Fibroblast of lung (primary cell): ENCODE measurements at regions not wholly inside any gene's neighbourhood (a gene's known extent, or its start where the extent isn't known, plus 50 kb on each side); places are given as distances from the start of the nearest gene placed in this dataset.

Experiments
- DNase-seq, 2 donors: peaks; one replicate each; pipeline versions ENCODE4 v3.0.0 to v3.0.0-alpha.2; 2010; ENCODE audit warnings: low read depth in 2 of 2
- H2AFZ ChIP-seq: 2 replicates; pipeline ENCODE4 v1.5.1; 2012; ENCODE audit warnings: low read length, control low read depth, inconsistent platforms
- H3K27ac ChIP-seq: 2 replicates; pipeline ENCODE4 v1.5.1; 2011; ENCODE audit warnings: low read length, control low read depth; ENCODE audit not compliant: insufficient read depth
- H3K27me3 ChIP-seq: 2 replicates; pipeline ENCODE4 v1.5.1; 2011; ENCODE audit warnings: mild to moderate bottlenecking, low read length; ENCODE audit not compliant: control insufficient read depth, insufficient read depth
- H3K36me3 ChIP-seq: 2 replicates; pipeline ENCODE4 v1.5.1; 2011; ENCODE audit warnings: low read length; ENCODE audit not compliant: control insufficient read depth, insufficient read depth
- H3K4me1 ChIP-seq: 2 replicates; pipeline ENCODE4 v1.5.1; 2011; ENCODE audit warnings: low read length; ENCODE audit not compliant: control insufficient read depth, insufficient read depth; ENCODE audit errors: extremely low read depth
- H3K4me2 ChIP-seq: 2 replicates; pipeline ENCODE4 v1.5.1; 2011; ENCODE audit warnings: low read length, control low read depth; ENCODE audit not compliant: insufficient read depth; ENCODE audit errors: extremely low read depth
- H3K4me3 ChIP-seq, 4 experiments: fragments of 200-600 bp in 1 of 4; sonication (generic) in 1 of 4; replicated peaks in 1 of 4; 2 replicates each; pipeline ENCODE4 v1.5.1; 2011 to 2016; ENCODE audit warnings: low read length in 4 of 4, low read depth in 3 of 4, mild to moderate bottlenecking in 3 of 4, control low read depth in 2 of 4, inconsistent platforms in 1 of 4, mixed read lengths in 1 of 4; ENCODE audit not compliant: insufficient read depth in 1 of 4; ENCODE audit errors: control extremely low read depth in 1 of 4
- H3K79me2 ChIP-seq: 2 replicates; pipeline ENCODE4 v1.5.1; 2012; ENCODE audit warnings: mild to moderate bottlenecking, low read length, inconsistent platforms; ENCODE audit not compliant: control insufficient read depth, insufficient read depth
- H3K9ac ChIP-seq: 2 replicates; pipeline ENCODE4 v1.5.1; 2011; ENCODE audit warnings: mild to moderate bottlenecking, low read length, control low read depth; ENCODE audit not compliant: insufficient read depth
- H3K9me3 ChIP-seq: 2 replicates; pipeline ENCODE4 v1.5.1; 2012; ENCODE audit warnings: low read depth, low read length; ENCODE audit not compliant: control insufficient read depth, insufficient read depth
- H4K20me1 ChIP-seq: 2 replicates; pipeline ENCODE4 v1.5.1; 2011; ENCODE audit warnings: low read length; ENCODE audit not compliant: control insufficient read depth, insufficient read depth; ENCODE audit errors: extremely low read depth
- EZH2 ChIP-seq: IDR thresholded peaks from 2 replicates; pipeline ENCODE4 v1.5.1; 2012; ENCODE audit warnings: low read length, control low read depth, mild to moderate bottlenecking; ENCODE audit errors: missing control alignments
- TF ChIP-seq, protein P1 (sequence below), 2 donors: IDR thresholded peaks in 1 of 2; conservative IDR thresholded peaks in 1 of 2; 1 replicate in 1 of 2; 2 replicates in 1 of 2; pipeline ENCODE4 v1.5.1; 2011 to 2012; ENCODE audit warnings: low read length in 2 of 2, control low read depth in 1 of 2, inconsistent platforms in 1 of 2, low read depth in 1 of 2, mild to moderate bottlenecking in 1 of 2

DNA sequence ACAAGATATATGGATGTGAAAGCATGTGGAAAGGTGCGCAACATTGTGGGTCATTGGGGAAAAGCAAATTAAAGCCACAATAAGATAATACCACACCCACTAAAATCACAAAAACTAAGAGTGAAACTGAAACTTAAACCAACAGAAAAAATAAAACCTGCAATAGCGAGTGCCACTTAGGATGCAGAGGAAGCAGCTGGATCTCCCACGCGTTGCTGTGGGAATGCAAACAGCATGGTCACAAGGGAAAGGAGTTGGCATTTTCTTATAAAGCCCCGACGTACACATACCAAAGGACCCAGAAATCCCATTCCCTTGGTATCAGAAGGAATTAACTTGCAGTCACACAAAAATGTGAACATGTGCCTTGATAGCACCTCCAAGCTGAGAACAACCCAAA is 712.0 kb downstream of the TBC1D22A start:
- Histone ChIP-seq H3K36me3 (no peaks in the 10 kb centered on the region), H3K27me3 (no peaks in the 10 kb centered on the region), H2AFZ (no peak overlapping the region), H3K27ac (no peak overlapping the region), H3K4me3 (no peak overlapping the region), H3K9me3 (no peaks in the 10 kb centered on the region), H3K9ac (no peak overlapping the region), H3K79me2 (no peaks in the 10 kb centered on the region), H3K4me1 (no peaks in the 10 kb centered on the region), H3K4me2 (no peak overlapping the region), H4K20me1 (no peaks in the 10 kb centered on the region)
- TF ChIP-seq, protein P1, sequence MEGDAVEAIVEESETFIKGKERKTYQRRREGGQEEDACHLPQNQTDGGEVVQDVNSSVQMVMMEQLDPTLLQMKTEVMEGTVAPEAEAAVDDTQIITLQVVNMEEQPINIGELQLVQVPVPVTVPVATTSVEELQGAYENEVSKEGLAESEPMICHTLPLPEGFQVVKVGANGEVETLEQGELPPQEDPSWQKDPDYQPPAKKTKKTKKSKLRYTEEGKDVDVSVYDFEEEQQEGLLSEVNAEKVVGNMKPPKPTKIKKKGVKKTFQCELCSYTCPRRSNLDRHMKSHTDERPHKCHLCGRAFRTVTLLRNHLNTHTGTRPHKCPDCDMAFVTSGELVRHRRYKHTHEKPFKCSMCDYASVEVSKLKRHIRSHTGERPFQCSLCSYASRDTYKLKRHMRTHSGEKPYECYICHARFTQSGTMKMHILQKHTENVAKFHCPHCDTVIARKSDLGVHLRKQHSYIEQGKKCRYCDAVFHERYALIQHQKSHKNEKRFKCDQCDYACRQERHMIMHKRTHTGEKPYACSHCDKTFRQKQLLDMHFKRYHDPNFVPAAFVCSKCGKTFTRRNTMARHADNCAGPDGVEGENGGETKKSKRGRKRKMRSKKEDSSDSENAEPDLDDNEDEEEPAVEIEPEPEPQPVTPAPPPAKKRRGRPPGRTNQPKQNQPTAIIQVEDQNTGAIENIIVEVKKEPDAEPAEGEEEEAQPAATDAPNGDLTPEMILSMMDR (conservative IDR thresholded peaks at IDR 0.05 in 1 of 2, IDR thresholded peaks at IDR 0.05 in 1 of 2; ENCODE audit: low read depth in 1 of 2, low read length in 2 of 2): no peak
- TF ChIP-seq EZH2: no peak
- peak in 1 of 2 donors; percentile 59 for DNase-seq

DNA sequence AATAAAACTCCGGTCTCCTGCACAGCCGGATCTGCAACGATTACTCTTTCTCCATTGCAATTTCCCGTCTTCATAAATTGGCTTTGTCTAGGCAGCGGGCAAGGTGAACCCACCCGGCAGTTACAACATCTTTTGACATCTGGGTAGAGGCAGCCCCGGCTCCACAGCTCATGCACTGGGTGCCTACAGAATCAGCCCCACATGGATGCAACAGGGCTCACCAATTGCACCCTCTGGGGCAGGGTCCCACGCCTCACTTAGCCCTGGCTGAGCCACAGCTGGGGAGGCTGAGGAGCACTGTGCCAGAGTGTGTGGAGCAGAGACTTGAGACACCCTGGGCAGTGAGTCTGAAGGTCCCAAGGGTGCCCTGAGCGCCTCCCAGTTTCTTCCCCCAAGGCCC is 710.2 kb downstream of the TBC1D22A start:
- Histone ChIP-seq H2AFZ (no peak overlapping the region), H3K4me1 (no peaks in the 10 kb centered on the region), H3K9me3 (no peaks in the 10 kb centered on the region), H3K79me2 (no peaks in the 10 kb centered on the region), H3K4me2 (no peak overlapping the region), H3K4me3 (no peak overlapping the region), H3K27ac (no peak overlapping the region), H3K36me3 (no peaks in the 10 kb centered on the region), H3K27me3 (no peaks in the 10 kb centered on the region), H3K9ac (no peak overlapping the region), H4K20me1 (no peaks in the 10 kb centered on the region)
- DNase-seq: no peak
- TF ChIP-seq, protein P1 (conservative IDR thresholded peaks at IDR 0.05 in 1 of 2, IDR thresholded peaks at IDR 0.05 in 1 of 2; ENCODE audit: low read depth in 1 of 2, low read length in 2 of 2): no peak
- TF ChIP-seq EZH2: no peak

DNA sequence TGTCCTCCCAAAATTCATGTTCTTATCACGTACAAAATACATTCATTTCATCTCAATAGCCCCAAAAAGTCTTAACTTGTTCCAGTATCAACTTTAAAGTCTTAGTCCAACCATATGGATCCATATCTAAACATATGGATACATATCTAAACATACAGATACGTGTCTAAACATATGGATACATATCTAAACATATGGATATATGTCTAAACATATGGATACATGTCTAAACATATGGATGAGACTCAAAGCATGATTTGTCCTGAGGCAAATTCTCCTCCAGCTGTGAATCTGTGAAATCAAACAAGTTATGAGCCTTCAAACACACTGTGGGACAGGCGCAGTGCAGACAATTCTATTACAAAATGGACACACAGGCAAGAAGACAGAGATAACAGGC is 709.0 kb downstream of the TBC1D22A start:
- no peaks in the 10 kb centered on the region for H3K4me1 ChIP-seq
- no peaks in the 10 kb centered on the region for H3K79me2 ChIP-seq
- H3K27ac ChIP-seq: no peak overlapping the region
- H3K9me3 ChIP-seq: no peaks in the 10 kb centered on the region
- H3K9ac ChIP-seq: no peak overlapping the region
- H3K4me2 ChIP-seq: no peak overlapping the region
- H2AFZ ChIP-seq: no peak overlapping the region
- no peak for DNase-seq
- no peaks in the 10 kb centered on the region for H4K20me1 ChIP-seq
- H3K27me3 ChIP-seq: no peaks in the 10 kb centered on the region
- no peaks in the 10 kb centered on the region for H3K36me3 ChIP-seq
- no peak overlapping the region for H3K4me3 ChIP-seq
- TF ChIP-seq, protein P1 (conservative IDR thresholded peaks at IDR 0.05 in 1 of 2, IDR thresholded peaks at IDR 0.05 in 1 of 2; ENCODE audit: low read depth in 1 of 2, low read length in 2 of 2): no peak
- TF ChIP-seq EZH2: no peak
